ENCODE measurements at regions not wholly inside any gene's neighbourhood (a gene's known extent, or its start where the extent isn't known, plus 50 kb on each side); places are given as distances from the start of the nearest gene placed in this dataset.

DNA sequence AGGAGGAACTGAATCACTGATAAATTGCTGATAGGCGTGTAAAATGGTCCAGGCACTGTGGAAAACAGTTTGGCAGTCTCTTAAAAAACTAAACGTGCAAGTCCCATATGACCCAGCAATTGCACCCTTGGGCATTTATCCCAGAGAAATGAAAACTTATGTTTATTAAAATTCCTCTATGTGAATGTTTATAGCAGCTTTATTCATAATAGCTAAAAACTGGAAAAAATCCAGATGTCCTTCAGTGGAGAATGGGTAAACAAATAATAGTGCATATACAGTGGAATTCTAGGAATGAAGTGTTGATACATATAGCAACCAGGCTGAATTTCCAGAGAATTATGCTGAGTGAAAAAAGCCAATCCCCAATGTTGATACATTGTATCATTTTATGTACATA is 482.2 kb upstream of the PDZRN3 start:
- TF ChIP-seq POLR2A (IDR thresholded peaks at IDR 0.05): no peak
- TF ChIP-seq CTCF (IDR thresholded peaks at IDR 0.05): no peak

All from breast epithelium (tissue), 3 donors.